ENCODE measurements at regions not wholly inside any gene's neighbourhood (a gene's known extent, or its start where the extent isn't known, plus 50 kb on each side); places are given as distances from the start of the nearest gene placed in this dataset.
"Not testable (repeated sequence)": the region's sequence is repeated elsewhere in the genome, so short reads cannot be mapped to it uniquely, and the experiment has no call there.

DNA sequence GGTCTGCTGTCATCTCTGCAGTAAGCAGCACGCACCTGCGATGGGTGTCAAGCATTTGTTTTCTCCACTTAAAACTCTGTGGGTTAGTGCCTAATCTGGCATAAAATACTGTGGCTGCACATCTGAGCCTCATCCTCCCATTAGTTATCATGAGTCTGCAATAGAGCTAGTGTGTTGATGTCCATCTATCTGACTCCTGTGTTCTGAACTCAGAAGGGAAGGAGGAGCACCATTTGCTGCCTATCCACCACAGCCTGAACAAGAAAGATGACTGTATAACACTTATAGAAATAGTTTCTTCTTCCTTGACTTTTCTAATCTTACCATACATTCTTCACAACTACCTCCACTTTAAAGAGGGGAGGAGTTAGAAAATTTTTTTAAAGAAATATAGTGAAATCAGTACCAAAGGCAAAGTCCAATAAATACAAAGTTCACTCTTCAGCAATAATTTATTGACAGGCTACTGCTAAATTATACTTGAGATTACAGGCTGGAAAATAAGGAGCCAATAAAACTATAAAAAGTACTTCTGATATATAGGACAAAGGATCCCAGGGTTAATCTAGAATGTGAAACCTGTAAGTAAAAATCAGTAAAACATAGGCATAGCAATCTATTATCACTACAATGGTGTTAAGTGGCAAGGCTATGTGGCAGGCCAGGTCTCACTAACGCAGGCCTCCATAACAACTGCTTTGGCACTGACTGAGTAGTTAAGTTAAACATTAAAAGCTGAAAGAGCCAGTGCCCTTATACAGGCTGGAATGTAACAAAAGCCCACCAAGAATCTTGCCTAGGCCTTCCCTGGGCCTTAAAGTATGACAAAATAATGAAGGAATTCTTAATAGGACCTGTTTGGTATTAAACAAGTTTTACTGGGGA is 70.2 kb downstream of the LGALS9C start:
- H3K79me2 ChIP-seq (ENCODE audit: control insufficient read depth, insufficient read depth, low read length); CTCF ChIA-PET; BruUV-seq (replicated peaks); H4K20me1 ChIP-seq (ENCODE audit: control insufficient read depth, insufficient read depth); H3K36me3 ChIP-seq (ENCODE audit: control insufficient read depth in 2 of 2, insufficient read depth in 2 of 2, low read length in 1 of 2); H3K27me3 ChIP-seq (replicated peaks in 1 of 2; ENCODE audit: control insufficient read depth in 2 of 2, insufficient read depth in 2 of 2, low read length in 1 of 2); SMC1A ChIA-PET (ENCODE audit: uncharacterized antibody, unreplicated experiment); FAIRE-seq; H3K9me3 ChIP-seq (replicated peaks; ENCODE audit: control insufficient read depth, insufficient read depth, low read length); ATAC-seq; DNase-seq (ENCODE audit: low read depth, low spot score); H3K4me2 ChIP-seq (ENCODE audit: control insufficient read depth, insufficient read depth); H3K4me1 ChIP-seq (ENCODE audit: control insufficient read depth, insufficient read depth, low read length); POLR2A ChIA-PET; H2AFZ ChIP-seq (ENCODE audit: control insufficient read depth, low read depth, low read length); intact Hi-C loops (cut with micrococcal nuclease; ENCODE audit: unreplicated experiment); H3K27ac ChIP-seq (ENCODE audit: control insufficient read depth, insufficient read depth); in situ Hi-C loops (cut with MboI); RAD21 ChIA-PET (ENCODE audit: unreplicated experiment); H3K4me3 ChIP-seq; H3K9ac ChIP-seq (ENCODE audit: control insufficient read depth, insufficient read depth, low read length): not testable (repeated sequence)
- WGBS (ENCODE audit: insufficient coverage, insufficient replicate concordance, low lambda C conversion rate, missing lambda C conversion rate) = no CpG with 5 or more reads among the region's 3 CpGs

DNA sequence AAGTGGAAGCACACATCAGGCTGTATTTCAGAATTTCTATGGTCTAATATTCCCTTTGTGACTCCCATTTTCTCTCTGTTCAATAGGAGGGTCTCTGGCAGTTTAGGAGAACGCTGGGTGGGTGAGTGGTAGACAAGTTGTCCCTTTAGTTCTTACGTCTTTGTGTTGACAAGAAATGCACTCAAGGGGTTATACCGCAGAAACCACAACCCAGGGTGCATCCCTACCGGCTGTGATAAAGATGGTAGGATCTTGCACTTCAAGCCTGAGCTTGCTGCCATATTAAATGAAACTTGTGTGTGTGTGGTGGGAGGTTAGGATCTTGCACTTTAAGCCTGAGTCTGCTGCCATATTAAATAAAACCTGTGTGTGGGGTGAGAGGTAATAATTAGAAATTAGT is 80.5 kb downstream of the LGALS9C start:
- in situ Hi-C loops (cut with MboI); FAIRE-seq; H3K4me3 ChIP-seq; H4K20me1 ChIP-seq (ENCODE audit: control insufficient read depth, insufficient read depth); RAD21 ChIA-PET (ENCODE audit: unreplicated experiment); H3K4me1 ChIP-seq (ENCODE audit: control insufficient read depth, insufficient read depth, low read length); SMC1A ChIA-PET (ENCODE audit: uncharacterized antibody, unreplicated experiment); H2AFZ ChIP-seq (ENCODE audit: control insufficient read depth, low read depth, low read length); H3K9ac ChIP-seq (ENCODE audit: control insufficient read depth, insufficient read depth, low read length); H3K36me3 ChIP-seq (ENCODE audit: control insufficient read depth in 2 of 2, insufficient read depth in 2 of 2, low read length in 1 of 2); H3K79me2 ChIP-seq (ENCODE audit: control insufficient read depth, insufficient read depth, low read length); CTCF ChIA-PET; intact Hi-C loops (cut with micrococcal nuclease; ENCODE audit: unreplicated experiment); H3K4me2 ChIP-seq (ENCODE audit: control insufficient read depth, insufficient read depth); H3K9me3 ChIP-seq (replicated peaks; ENCODE audit: control insufficient read depth, insufficient read depth, low read length); POLR2A ChIA-PET; H3K27ac ChIP-seq (ENCODE audit: control insufficient read depth, insufficient read depth); H3K27me3 ChIP-seq (replicated peaks in 1 of 2; ENCODE audit: control insufficient read depth in 2 of 2, insufficient read depth in 2 of 2, low read length in 1 of 2); BruUV-seq (replicated peaks); ATAC-seq; DNase-seq (ENCODE audit: low read depth, low spot score): not testable (repeated sequence)
- 56% methylated on average over 4 of the region's 4 CpGs for WGBS (ENCODE audit: insufficient coverage, insufficient replicate concordance, low lambda C conversion rate, missing lambda C conversion rate)

Data from GM12878 (cell line).